Adrenal gland (tissue), 5 donors: ENCODE measurements at regions not wholly inside any gene's neighbourhood (a gene's known extent, or its start where the extent isn't known, plus 50 kb on each side); places are given as distances from the start of the nearest gene placed in this dataset.

ENCODE experiments used
- CTCF ChIP-seq, 6 experiments: fragments of 450-650 bp in 4 of 6; fragments of 200-600 bp in 2 of 6; sonication (generic) in 1 of 6; IDR thresholded peaks; 1 replicate in 5 of 6; 2 replicates in 1 of 6; pipeline versions ENCODE4 v1.5.1 to v1.8.0; 2016 to 2021; ENCODE audit warnings: antibody characterized with exemption in 6 of 6, mild to moderate bottlenecking in 2 of 6, moderate library complexity in 1 of 6
- POLR2A ChIP-seq, 2 donors: fragments of 450-650 bp; IDR thresholded peaks; one replicate each; pipeline ENCODE4 v1.6.1; 2017; ENCODE audit warnings: antibody characterized with exemption in 2 of 2, mild to moderate bottlenecking in 2 of 2, moderate library complexity in 1 of 2
- donor health status: DM: no; HTN: no; CAD: no.

- TF ChIP-seq CTCF (IDR thresholded peaks at IDR 0.05) (no peak), POLR2A (IDR thresholded peaks at IDR 0.05) (no peak)
Measured at GRCh38 chr9:100890321-100890720, 138.2 kb upstream of the PLPPR1 start.
